Activated T-helper 9 cell treated with anti-CD3 and anti-CD28 coated beads, Interleukin-2, amount 50 U/mL, for 16 hours (primary cell): ENCODE measurements at regions not wholly inside any gene's neighbourhood (a gene's known extent, or its start where the extent isn't known, plus 50 kb on each side); places are given as distances from the start of the nearest gene placed in this dataset.
"Not testable (repeated sequence)": the region's sequence is repeated elsewhere in the genome, so short reads cannot be mapped to it uniquely, and the experiment has no call there.

Experiments used
- DNase-seq: peaks from one replicate; pipeline ENCODE4 v3.0.0-alpha.2; 2020; ENCODE audit warnings: low read depth

DNA sequence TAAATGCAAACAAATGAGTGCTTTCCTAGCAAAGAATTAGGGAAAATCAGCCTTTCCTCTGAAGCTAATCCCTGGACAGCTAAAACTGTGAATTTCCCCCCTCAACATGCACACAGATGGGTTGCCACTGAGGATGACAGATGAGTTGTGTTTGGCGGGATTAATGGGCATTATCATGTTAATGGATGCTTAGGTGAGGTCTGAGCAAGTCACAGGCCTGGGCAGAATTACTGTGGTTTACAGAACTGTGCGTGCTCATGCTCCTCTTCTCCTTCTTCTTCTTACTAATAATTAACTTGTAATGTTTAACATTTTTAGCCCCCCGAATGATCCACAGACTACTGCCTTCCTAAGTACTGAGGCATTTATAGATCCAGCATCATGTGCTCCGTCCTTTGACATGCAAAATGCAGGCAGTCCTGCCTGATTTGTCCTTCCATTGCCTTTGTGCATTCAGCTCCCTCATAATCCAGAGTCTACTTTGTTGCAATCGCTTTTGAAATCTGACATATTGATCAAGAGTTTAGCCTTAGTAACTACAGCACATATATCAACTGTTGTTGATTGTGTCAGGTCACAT, 753.4 kb upstream of the MMS22L start:
- no peak for DNase-seq

GRCh38 chr6:98037571-98037970, 754.6 kb upstream of the MMS22L start:
- no peak for DNase-seq

GRCh38 chr6:98039443-98039842, 756.4 kb upstream of the MMS22L start:
- DNase-seq, result no peak

- DNase-seq, result no peak
These were observed 757.0 kb upstream of the MMS22L start for GRCh38 chr6:98039904-98040607.

DNA sequence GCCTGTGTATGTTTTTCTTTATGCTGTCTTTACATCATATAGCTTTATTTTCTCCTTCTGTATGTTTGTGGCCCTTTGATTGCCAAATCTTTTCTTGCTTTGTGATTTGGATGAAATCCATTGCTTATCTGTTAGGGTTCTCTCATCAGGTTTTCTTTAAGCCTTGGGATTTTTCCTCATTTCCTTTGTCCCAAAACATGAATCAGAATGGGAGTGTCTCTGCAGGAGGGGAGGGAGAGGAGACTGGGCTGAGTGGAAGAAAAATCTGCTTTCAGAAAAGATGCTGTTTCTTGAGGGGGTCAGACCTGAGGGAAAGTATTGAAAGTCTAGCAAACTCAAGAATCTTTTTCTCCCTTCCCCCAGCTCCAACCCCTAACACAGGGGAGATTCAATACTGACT, 758.0 kb upstream of the MMS22L start:
- no peak for DNase-seq

DNA sequence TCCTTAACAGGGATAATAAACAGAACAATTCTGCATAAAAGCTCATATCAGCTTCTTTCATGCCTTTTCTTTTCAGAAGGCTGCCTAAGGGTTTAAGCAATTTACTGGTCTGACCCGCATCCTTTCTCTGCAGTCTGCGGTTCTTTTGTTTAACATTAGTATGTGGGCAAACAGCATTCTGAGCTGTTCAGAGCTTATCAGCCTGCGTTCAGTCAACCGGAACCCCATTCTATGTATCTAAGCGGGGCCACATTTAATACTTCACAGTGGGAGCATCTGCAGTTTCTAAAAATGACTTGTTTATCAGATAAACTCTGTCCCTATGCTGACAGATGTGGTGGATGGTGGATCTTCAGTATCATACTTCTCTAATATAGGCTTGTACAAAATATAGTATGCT, 758.9 kb upstream of the MMS22L start:
- no peak for DNase-seq

GRCh38 chr6:98044151-98044561, 761.1 kb upstream of the MMS22L start:
- no peak for DNase-seq

- DNase-seq, result no peak
These were observed 761.9 kb upstream of the MMS22L start for GRCh38 chr6:98044791-98045470.

- no peak for DNase-seq
These were observed 764.1 kb upstream of the MMS22L start for GRCh38 chr6:98047164-98047563.

- no peak for DNase-seq
These were observed 764.9 kb upstream of the MMS22L start for GRCh38 chr6:98047871-98048270.

DNA sequence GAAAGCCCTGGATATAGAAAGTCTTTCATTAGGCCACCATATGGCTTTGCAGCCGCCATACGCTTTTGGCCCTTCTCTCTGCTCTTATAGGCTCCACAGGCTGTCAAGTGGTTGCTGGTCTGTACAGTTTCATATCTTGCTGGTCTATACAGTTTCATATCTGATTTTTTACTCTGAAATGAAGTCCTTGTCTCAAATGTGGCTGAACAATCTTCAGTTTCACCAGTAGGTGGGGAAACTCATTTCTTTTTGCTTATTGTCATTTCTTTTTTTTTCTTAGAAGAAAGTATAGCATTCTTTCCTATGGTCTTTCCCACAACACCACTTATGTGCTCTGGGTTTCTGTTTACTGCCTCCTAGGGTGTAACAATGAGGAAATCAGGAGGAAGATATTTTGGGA, 771.4 kb upstream of the MMS22L start:
- no peak for DNase-seq

- no peak for DNase-seq
These were observed 773.9 kb upstream of the MMS22L start for GRCh38 chr6:98056955-98057354.

GRCh38 chr6:98067375-98067774, 767.0 kb upstream of the POU3F2 start:
- DNase-seq, result no peak

GRCh38 chr6:98088537-98088936, 745.8 kb upstream of the POU3F2 start:
- DNase-seq, result not testable (repeated sequence)

- no peak for DNase-seq
These were observed 742.0 kb upstream of the POU3F2 start for GRCh38 chr6:98092331-98092730.

DNA sequence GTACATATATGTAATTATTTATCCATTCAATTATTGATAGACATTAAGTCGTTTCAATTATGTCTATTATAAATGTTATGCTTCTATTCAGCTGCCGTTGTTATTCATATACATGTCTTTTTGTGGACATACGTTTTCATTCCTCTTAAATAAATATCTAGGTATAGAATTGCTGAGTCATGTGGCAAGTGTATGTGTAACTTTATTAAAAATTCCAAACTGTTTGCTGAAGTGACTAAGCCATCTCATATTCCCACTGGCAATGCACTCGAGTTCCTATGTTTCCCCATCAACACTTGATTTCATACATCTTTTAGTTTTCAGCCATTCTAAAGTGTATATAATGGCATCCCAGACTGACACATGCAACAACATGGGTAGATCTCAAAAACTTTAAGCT, 739.7 kb upstream of the POU3F2 start:
- no peak for DNase-seq

GRCh38 chr6:98107801-98108200, 726.6 kb upstream of the POU3F2 start:
- no peak for DNase-seq

GRCh38 chr6:98116455-98116854, 717.9 kb upstream of the POU3F2 start:
- no peak for DNase-seq

- no peak for DNase-seq
These were observed 717.3 kb upstream of the POU3F2 start for GRCh38 chr6:98117068-98117467.

DNA sequence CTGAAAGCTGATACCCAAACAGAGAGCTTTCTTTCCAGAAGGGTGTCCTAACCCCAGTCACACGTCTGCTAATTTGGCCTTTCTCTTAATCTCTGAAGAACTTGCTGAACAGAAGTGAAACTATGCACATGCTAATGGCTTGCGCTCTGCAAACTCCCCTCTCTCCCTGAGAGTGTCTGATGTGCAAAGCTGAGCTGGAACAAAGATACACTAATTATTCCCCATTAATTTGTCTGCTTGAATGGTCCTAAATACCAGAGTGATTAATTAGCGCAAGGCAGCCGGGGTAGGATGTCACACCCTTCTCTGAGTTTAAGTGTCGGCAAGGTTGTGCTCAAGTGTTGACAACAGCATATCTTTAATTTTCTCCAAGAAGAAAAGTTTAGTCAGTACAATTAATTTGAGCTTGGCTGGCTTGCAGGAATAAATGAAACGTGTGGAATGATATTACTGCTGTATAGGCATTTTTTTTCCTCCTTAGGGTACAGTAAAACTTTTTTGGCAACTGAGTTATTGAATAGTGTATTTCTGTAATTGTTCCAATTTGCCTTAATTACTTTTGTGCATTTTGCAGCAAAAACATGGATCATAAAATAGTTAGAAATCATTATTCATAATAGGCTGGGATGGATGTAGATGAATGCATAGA, 715.9 kb upstream of the POU3F2 start:
- no peak for DNase-seq

DNA sequence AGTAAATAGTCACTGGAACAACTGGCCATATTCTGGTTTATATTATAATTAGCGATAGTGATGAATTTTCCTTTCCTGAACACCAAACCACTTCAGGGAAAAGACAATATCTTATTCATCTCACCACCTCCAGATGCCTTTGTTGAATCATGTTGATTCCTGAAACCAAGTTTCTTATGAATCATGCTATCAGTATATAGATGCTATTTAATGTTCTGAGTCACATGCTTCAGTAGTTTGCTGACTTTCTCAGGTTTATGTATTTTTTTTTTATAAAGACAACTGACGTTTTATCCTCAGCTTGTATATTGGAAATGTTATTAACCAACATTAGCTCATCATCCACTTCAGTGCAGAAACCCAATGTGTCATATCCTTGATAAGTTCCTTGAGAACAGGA, 710.2 kb upstream of the POU3F2 start:
- DNase-seq, result no peak

DNA sequence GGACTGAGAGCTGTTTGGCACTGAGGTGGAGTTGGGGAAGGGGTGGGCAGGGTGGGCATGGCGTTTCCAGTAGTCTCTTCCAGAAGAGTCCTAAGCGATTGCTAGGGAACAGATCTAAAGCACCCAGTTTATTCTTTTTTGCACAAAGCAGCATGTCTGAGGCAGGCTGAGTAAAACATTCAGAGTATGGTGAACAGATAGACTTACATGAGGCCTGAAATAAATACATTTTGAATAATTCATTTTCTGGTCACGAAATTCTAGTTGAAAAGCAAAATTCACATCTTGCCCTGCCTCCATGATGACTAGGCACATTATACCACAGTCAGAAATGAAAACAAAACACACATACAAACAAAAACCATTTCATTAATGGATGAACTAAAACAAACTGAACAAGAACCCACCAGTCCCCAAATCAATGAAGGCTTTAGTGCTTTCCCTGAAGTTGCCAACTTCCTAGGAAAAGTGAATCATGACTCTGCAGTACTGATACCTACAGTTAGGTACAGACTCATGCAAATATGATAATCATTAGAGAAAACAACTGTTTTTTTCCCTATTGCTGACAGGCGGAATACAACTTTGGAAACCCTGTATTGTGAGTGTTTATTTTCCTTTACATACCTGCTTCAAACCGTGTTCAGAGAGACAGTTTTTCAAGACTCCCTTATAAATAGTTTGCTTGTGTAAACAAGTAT, 702.9 kb upstream of the POU3F2 start:
- DNase-seq, result no peak
